ENCODE measurements at regions not wholly inside any gene's neighbourhood (a gene's known extent, or its start where the extent isn't known, plus 50 kb on each side); places are given as distances from the start of the nearest gene placed in this dataset.

GRCh38 chr16:76204249-76204648 is 73.0 kb upstream of the CNTNAP4 start:
- TF ChIP-seq CTCF (IDR thresholded peaks at IDR 0.05; ENCODE audit: control insufficient read depth, extremely low read depth, insufficient read depth), result no peak
- no peak for DNase-seq (ENCODE audit: low read depth)

GRCh38 chr16:76207270-76207669 is 69.9 kb upstream of the CNTNAP4 start:
- no peak for DNase-seq (ENCODE audit: low read depth)
- H3K4me3 ChIP-seq (ENCODE audit: low read depth, low read length), result no peak overlapping the region
- no peak for TF ChIP-seq CTCF (IDR thresholded peaks at IDR 0.05; ENCODE audit: control insufficient read depth, extremely low read depth, insufficient read depth)

More at GRCh38 chr16:76204249-76204648, 73.0 kb upstream of the CNTNAP4 start:
- H3K4me3 ChIP-seq (ENCODE audit: low read depth, low read length), result no peak overlapping the region

GRCh38 chr16:76210157-76210556 is 67.0 kb upstream of the CNTNAP4 start:
- H3K4me3 ChIP-seq (ENCODE audit: low read depth, low read length), result no peak overlapping the region
- no peak for TF ChIP-seq CTCF (IDR thresholded peaks at IDR 0.05; ENCODE audit: control insufficient read depth, extremely low read depth, insufficient read depth)
- no peak for DNase-seq (ENCODE audit: low read depth)

- no peak overlapping the region for H3K4me3 ChIP-seq (ENCODE audit: low read depth, low read length)
- no peak for TF ChIP-seq CTCF (IDR thresholded peaks at IDR 0.05; ENCODE audit: control insufficient read depth, extremely low read depth, insufficient read depth)
- no peak for DNase-seq (ENCODE audit: low read depth)
Observed at GRCh38 chr16:76213860-76214259, 63.3 kb upstream of the CNTNAP4 start.

GRCh38 chr16:76214856-76215255 is 62.3 kb upstream of the CNTNAP4 start:
- no peak for DNase-seq (ENCODE audit: low read depth)
- no peak for TF ChIP-seq CTCF (IDR thresholded peaks at IDR 0.05; ENCODE audit: control insufficient read depth, extremely low read depth, insufficient read depth)
- no peak overlapping the region for H3K4me3 ChIP-seq (ENCODE audit: low read depth, low read length)

- no peak overlapping the region for H3K4me3 ChIP-seq (ENCODE audit: low read depth, low read length)
- peak; percentile 26 for DNase-seq (ENCODE audit: low read depth)
- no peak for TF ChIP-seq CTCF (IDR thresholded peaks at IDR 0.05; ENCODE audit: control insufficient read depth, extremely low read depth, insufficient read depth)
Observed at GRCh38 chr16:76222087-76222486, 55.1 kb upstream of the CNTNAP4 start.

GRCh38 chr16:76222853-76223252 is 54.3 kb upstream of the CNTNAP4 start:
- no peak overlapping the region for H3K4me3 ChIP-seq (ENCODE audit: low read depth, low read length)
- no peak for TF ChIP-seq CTCF (IDR thresholded peaks at IDR 0.05; ENCODE audit: control insufficient read depth, extremely low read depth, insufficient read depth)
- DNase-seq (ENCODE audit: low read depth), result peak; percentile 27

Measured in LNCaP clone FGC (cell line).